ENCODE measurements at regions not wholly inside any gene's neighbourhood (a gene's known extent, or its start where the extent isn't known, plus 50 kb on each side); places are given as distances from the start of the nearest gene placed in this dataset.

- TF ChIP-seq, protein P1, sequence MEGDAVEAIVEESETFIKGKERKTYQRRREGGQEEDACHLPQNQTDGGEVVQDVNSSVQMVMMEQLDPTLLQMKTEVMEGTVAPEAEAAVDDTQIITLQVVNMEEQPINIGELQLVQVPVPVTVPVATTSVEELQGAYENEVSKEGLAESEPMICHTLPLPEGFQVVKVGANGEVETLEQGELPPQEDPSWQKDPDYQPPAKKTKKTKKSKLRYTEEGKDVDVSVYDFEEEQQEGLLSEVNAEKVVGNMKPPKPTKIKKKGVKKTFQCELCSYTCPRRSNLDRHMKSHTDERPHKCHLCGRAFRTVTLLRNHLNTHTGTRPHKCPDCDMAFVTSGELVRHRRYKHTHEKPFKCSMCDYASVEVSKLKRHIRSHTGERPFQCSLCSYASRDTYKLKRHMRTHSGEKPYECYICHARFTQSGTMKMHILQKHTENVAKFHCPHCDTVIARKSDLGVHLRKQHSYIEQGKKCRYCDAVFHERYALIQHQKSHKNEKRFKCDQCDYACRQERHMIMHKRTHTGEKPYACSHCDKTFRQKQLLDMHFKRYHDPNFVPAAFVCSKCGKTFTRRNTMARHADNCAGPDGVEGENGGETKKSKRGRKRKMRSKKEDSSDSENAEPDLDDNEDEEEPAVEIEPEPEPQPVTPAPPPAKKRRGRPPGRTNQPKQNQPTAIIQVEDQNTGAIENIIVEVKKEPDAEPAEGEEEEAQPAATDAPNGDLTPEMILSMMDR (IDR thresholded peaks at IDR 0.05): no peak
- TF ChIP-seq EZH2phosphoT487 (IDR thresholded peaks at IDR 0.05) (no peak), EZH2 (IDR thresholded peaks at IDR 0.05) (no peak)
These were observed 415.9 kb downstream of the SLITRK6 start for GRCh38 chr13:85383291-85383690.
